Stomach (tissue), 8 donors: ENCODE measurements at regions not wholly inside any gene's neighbourhood (a gene's known extent, or its start where the extent isn't known, plus 50 kb on each side); places are given as distances from the start of the nearest gene placed in this dataset.

Source experiments
- DNase-seq, 2 donors: peaks; one replicate each; pipeline versions ENCODE4 v3.0.0 to v3.0.0-alpha.2; 2013 to 2019
- H3K27ac ChIP-seq, 5 donors: fragments of 200-600 bp in 4 of 5; sonication (generic) in 4 of 5; one replicate each; pipeline ENCODE4 v1.5.1; 2013 to 2019; ENCODE audit warnings: mild to moderate bottlenecking in 1 of 5, moderate library complexity in 1 of 5
- H3K27me3 ChIP-seq, 3 donors: fragments of 200-600 bp; sonication (generic); one replicate each; pipeline ENCODE4 v1.5.1; 2017 to 2019; ENCODE audit warnings: mixed run types in 1 of 3
- H3K36me3 ChIP-seq, 4 donors: fragments of 200-600 bp; sonication (generic); 1 replicate in 3 of 4; 2 replicates in 1 of 4; pipeline ENCODE4 v1.5.1; 2016 to 2019
- H3K4me1 ChIP-seq, 4 donors: fragments of 200-600 bp; sonication (generic); one replicate each; pipeline ENCODE4 v1.5.1; 2016 to 2019
- H3K4me3 ChIP-seq, 4 donors: fragments of 200-600 bp; sonication (generic) in 3 of 4; one replicate each; pipeline ENCODE4 v1.5.1; 2016 to 2019; ENCODE audit warnings: mild to moderate bottlenecking in 1 of 4
- H3K9me3 ChIP-seq, 4 donors: fragments of 200-600 bp; sonication (generic); one replicate each; pipeline ENCODE4 v1.5.1; 2016 to 2019
- EP300 ChIP-seq: sonication (generic); formaldehyde crosslinking; IDR thresholded peaks from one replicate; pipeline ENCODE4 v1.6.1; 2017; ENCODE audit warnings: antibody characterized with exemption
- POLR2A ChIP-seq, 4 donors: fragments of 450-650 bp; IDR thresholded peaks; one replicate each; pipeline ENCODE4 v1.6.1; 2016; ENCODE audit warnings: antibody characterized with exemption in 4 of 4, control low read depth in 2 of 4, mild to moderate bottlenecking in 1 of 4, moderate library complexity in 1 of 4
- POLR2AphosphoS5 ChIP-seq, 3 donors: sonication (generic); formaldehyde crosslinking; IDR thresholded peaks; one replicate each; pipeline ENCODE4 v1.6.1; 2016; ENCODE audit warnings: antibody characterized with exemption in 3 of 3
- WGBS, 5 donors: extraction: QIAGEN DNeasy Blood & Tissue Kit in 3 of 5; methylation state at CpG; one replicate each; pipeline versions ENCODE4 v1.1.5 to v1.1.7; 2013 to 2018; 5-methylcytosine and 5-hydroxymethylcytosine counted together
- intact Hi-C: fragments of 100-400 bp; cut with DNase I; formaldehyde crosslinking; loops from one replicate; pipeline ENCODE4 v1.15.1; 2023; ENCODE audit warnings: low total_unique reads
- TF ChIP-seq, protein P1 (sequence below), 7 experiments: fragments of 450-650 bp in 4 of 7; fragments of 200-600 bp in 3 of 7; sonication (generic) in 3 of 7; IDR thresholded peaks; one replicate each; pipeline ENCODE4 v1.5.1; 2016 to 2019; ENCODE audit warnings: antibody characterized with exemption in 7 of 7, control low read depth in 2 of 7, mild to moderate bottlenecking in 1 of 7
- donor health status: healthy with polysubstance abuse.
- donor health status: Bipolar disorder and iron deficiency.
- donor health status: healthy.

DNA sequence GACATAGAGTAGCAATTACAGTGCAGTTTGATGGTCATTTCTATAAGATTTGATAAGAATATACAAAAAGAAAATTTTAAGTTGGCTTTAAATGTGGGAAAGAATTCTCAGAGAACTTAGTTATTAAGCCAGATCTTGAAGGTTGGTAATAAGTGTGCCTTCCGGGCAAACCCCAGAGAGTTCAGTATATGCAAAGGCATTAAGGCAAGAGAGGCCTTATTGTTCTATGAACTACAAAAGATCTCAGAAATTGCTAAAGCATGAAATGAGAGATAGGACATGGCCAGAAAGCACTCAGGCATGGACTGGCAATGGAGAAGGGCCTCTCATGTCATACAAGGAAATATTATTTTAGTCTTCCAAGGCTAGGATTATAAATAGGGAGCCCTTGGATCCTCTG is 390.2 kb upstream of the C1orf87 start:
- no peak for DNase-seq
- intact Hi-C loops = no loop called here
- Histone ChIP-seq H3K36me3 (no peaks in the 10 kb centered on the region), H3K4me3 (no peak overlapping the region), H3K9me3 (no peaks in the 10 kb centered on the region), H3K27ac (no peak overlapping the region), H3K4me1 (no peaks in the 10 kb centered on the region), H3K27me3 (no peaks in the 10 kb centered on the region)
- 90 to 100% (median 98%) methylated on average over 1 of the region's 1 CpG for WGBS, 5 donors
- TF ChIP-seq EP300 (no peak), POLR2A (IDR thresholded peaks at IDR 0.05) (no peak), POLR2AphosphoS5 (IDR thresholded peaks at IDR 0.05) (no peak)
- TF ChIP-seq, protein P1, sequence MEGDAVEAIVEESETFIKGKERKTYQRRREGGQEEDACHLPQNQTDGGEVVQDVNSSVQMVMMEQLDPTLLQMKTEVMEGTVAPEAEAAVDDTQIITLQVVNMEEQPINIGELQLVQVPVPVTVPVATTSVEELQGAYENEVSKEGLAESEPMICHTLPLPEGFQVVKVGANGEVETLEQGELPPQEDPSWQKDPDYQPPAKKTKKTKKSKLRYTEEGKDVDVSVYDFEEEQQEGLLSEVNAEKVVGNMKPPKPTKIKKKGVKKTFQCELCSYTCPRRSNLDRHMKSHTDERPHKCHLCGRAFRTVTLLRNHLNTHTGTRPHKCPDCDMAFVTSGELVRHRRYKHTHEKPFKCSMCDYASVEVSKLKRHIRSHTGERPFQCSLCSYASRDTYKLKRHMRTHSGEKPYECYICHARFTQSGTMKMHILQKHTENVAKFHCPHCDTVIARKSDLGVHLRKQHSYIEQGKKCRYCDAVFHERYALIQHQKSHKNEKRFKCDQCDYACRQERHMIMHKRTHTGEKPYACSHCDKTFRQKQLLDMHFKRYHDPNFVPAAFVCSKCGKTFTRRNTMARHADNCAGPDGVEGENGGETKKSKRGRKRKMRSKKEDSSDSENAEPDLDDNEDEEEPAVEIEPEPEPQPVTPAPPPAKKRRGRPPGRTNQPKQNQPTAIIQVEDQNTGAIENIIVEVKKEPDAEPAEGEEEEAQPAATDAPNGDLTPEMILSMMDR (IDR thresholded peaks at IDR 0.05) = no peak

DNA sequence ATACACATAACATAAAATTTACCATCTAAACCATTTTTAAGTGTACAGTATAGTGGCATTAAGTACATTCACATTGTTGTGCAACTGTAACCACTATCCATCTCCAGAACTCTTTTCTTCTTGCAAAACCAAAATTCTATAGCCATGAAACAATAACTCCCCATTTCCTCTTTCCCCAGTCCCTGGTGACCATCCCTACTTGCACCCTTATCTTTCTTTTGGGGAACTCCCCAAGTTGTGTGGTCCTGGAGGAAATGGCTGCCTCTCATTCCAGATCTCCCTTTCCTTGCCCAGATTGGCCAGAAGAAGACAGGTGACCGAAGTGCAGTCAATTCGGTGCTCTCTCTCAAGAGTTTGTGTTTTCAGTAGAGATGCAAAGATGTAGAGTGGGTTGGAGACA is 389.6 kb upstream of the C1orf87 start:
- TF ChIP-seq, protein P1 (IDR thresholded peaks at IDR 0.05) = no peak
- H3K4me1 ChIP-seq = no peaks in the 10 kb centered on the region
- no peak overlapping the region for H3K27ac ChIP-seq
- H3K36me3 ChIP-seq = no peaks in the 10 kb centered on the region
- 71 to 93% (median 90%) methylated on average over 2 of the region's 2 CpGs for WGBS, 5 donors
- no peaks in the 10 kb centered on the region for H3K9me3 ChIP-seq
- intact Hi-C loops = no loop called here
- DNase-seq = no peak
- H3K4me3 ChIP-seq = no peak overlapping the region
- no peaks in the 10 kb centered on the region for H3K27me3 ChIP-seq

DNA sequence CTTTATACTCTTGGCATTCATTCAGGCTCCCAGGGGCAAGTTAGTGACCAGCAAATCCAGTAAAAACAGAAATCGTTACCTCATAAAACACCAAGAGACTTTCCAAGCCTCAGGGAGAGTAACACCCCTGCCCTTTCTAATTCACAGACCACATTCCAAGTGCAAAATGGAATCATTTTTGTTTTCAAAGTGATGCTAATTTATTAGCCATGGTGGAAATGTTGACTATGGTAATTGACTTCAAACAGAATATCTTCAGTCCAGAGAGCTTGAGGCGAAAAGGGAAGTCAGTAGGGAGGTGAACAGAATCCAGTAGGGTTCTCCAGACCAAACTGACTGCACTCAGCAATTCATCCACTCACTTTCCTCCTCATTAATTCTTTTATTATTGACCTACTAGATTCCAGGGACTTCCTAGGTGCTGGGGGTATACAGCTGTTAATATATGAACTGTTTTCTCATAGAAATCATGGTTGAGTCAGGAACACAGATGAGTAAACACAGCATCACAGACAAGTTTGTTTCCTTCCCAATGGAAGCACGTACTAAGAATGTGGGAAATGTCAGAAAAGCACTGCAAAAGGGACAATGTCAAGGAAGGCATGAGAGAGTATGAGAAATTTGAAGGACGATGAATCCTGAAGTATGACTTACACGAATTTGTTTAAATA is 388.5 kb upstream of the C1orf87 start:
- H3K27me3 ChIP-seq = no peaks in the 10 kb centered on the region
- H3K36me3 ChIP-seq = no peaks in the 10 kb centered on the region
- 77 to 82% (median 79%) methylated on average over 5 of the region's 5 CpGs for WGBS, 5 donors
- H3K27ac ChIP-seq = no peak overlapping the region
- no peaks in the 10 kb centered on the region for H3K4me1 ChIP-seq
- H3K9me3 ChIP-seq = peaks cover 0 to 2% (median 0%) of the 10 kb centered on the region in 4 donors
- intact Hi-C loops = no loop called here
- DNase-seq = no peak
- TF ChIP-seq EP300 = no peak
- TF ChIP-seq POLR2A (IDR thresholded peaks at IDR 0.05) = no peak
- TF ChIP-seq, protein P1 (IDR thresholded peaks at IDR 0.05) = no peak
- TF ChIP-seq POLR2AphosphoS5 (IDR thresholded peaks at IDR 0.05) = no peak
- H3K4me3 ChIP-seq = no peak overlapping the region

DNA sequence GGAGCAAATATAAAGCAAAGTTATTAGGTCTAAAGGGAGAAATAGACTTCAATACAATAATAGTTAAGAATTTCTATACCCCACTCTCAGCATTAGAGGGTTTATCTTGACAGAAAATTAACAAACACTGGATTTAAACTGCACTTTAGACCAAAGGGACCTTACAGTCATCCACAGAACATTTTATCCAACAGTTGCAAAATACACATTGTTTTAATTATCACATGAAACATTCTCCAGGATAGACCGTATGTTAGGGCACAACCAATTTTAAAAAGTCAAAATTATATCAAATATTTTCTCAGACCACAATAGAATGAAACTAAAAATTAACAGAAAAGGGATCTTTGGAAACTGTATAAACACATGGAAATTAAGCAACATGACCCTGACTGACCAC is 384.5 kb upstream of the C1orf87 start:
- Histone ChIP-seq H3K27ac (no peak overlapping the region), H3K4me3 (no peak overlapping the region), H3K4me1 (no peaks in the 10 kb centered on the region), H3K36me3 (no peaks in the 10 kb centered on the region), H3K27me3 (no peaks in the 10 kb centered on the region), H3K9me3 (peaks cover 0 to 15% (median 4%) of the 10 kb centered on the region in 4 donors)
- TF ChIP-seq, protein P1 (IDR thresholded peaks at IDR 0.05) = no peak
- no peak for TF ChIP-seq POLR2AphosphoS5 (IDR thresholded peaks at IDR 0.05)
- TF ChIP-seq EP300 = no peak
- no peak for TF ChIP-seq POLR2A (IDR thresholded peaks at IDR 0.05)
- intact Hi-C loops = no loop called here
- DNase-seq = no peak
- 77 to 93% (median 85%) methylated on average over 1 of the region's 1 CpG for WGBS, 5 donors
